PC-9 (cell line): ENCODE measurements at regions not wholly inside any gene's neighbourhood (a gene's known extent, or its start where the extent isn't known, plus 50 kb on each side); places are given as distances from the start of the nearest gene placed in this dataset.

Source experiments
- CTCF ChIP-seq: fragments of 200-600 bp; sonication (generic); conservative IDR thresholded peaks from 2 replicates; pipeline ENCODE4 v1.6.1; 2017; ENCODE audit warnings: mixed run types, antibody characterized with exemption, mild to moderate bottlenecking, moderate library complexity
- EZH2 ChIP-seq: fragments of 200-600 bp; sonication (generic); IDR thresholded peaks from 2 replicates; pipeline ENCODE4 v1.8.0; 2017; ENCODE audit warnings: antibody characterized with exemption, low read depth

GRCh38 chr9:82894961-82895821, 167.8 kb downstream of the RASEF start:
- TF ChIP-seq CTCF (no peak), EZH2 (no peak)
